Heart right ventricle (tissue), 16 donors: ENCODE measurements at regions not wholly inside any gene's neighbourhood (a gene's known extent, or its start where the extent isn't known, plus 50 kb on each side); places are given as distances from the start of the nearest gene placed in this dataset.
A peak's percentile ranks its signal among the peaks of the same experiment; 100 is the strongest.

Source experiments
- ATAC-seq, 8 donors: fragments of 200-7000 bp; cut with Tn5 transposase; one replicate each; pipeline ENCODE4 v1.9.1; 2020; ENCODE audit warnings: mild to moderate bottlenecking in 8 of 8, moderate library complexity in 8 of 8, moderate number of reproducible peaks in 1 of 8
- DNase-seq, 2 donors: peaks; one replicate each; pipeline ENCODE4 v3.0.0-alpha.2; 2020
- H3K27ac ChIP-seq, 10 donors: fragments of 200-600 bp; sonication (generic) in 2 of 10; one replicate each; pipeline versions ENCODE4 v1.5.0 to v1.8.0; 2020 to 2022; ENCODE audit warnings: mild to moderate bottlenecking in 3 of 10
- H3K27me3 ChIP-seq, 7 donors: fragments of 200-600 bp; one replicate each; pipeline ENCODE4 v1.8.0; 2021 to 2022; ENCODE audit warnings: mild to moderate bottlenecking in 2 of 7
- H3K36me3 ChIP-seq, 9 donors: fragments of 200-600 bp; sonication (generic) in 1 of 9; one replicate each; pipeline versions ENCODE4 v1.5.0 to v1.8.0; 2020 to 2022; ENCODE audit warnings: mild to moderate bottlenecking in 2 of 9
- H3K4me1 ChIP-seq, 9 donors: fragments of 200-600 bp; sonication (generic) in 1 of 9; one replicate each; pipeline versions ENCODE4 v1.5.0 to v1.8.0; 2020 to 2022; ENCODE audit warnings: mild to moderate bottlenecking in 4 of 9
- H3K4me3 ChIP-seq, 10 donors: fragments of 200-600 bp; sonication (generic) in 2 of 10; one replicate each; pipeline versions ENCODE4 v1.5.0 to v1.8.0; 2020 to 2022; ENCODE audit warnings: mild to moderate bottlenecking in 7 of 10, moderate library complexity in 2 of 10
- H3K9me3 ChIP-seq, 11 donors: fragments of 200-600 bp in 10 of 11; sonication (generic) in 2 of 11; one replicate each; pipeline versions ENCODE4 v1.5.0 to v1.8.0; 2013 to 2022; ENCODE audit warnings: mild to moderate bottlenecking in 2 of 11, control low read depth in 1 of 11, moderate library complexity in 1 of 11
- WGBS, 2 donors: extraction: QIAGEN DNeasy Blood & Tissue Kit; methylation state at CpG; one replicate each; pipeline ENCODE4 v1.1.7; 2013; ENCODE audit warnings: inconsistent platforms in 1 of 2; 5-methylcytosine and 5-hydroxymethylcytosine counted together
- intact Hi-C, 10 donors: fragments of 100-400 bp; cut with DNase I; formaldehyde crosslinking; loops; one replicate each; pipeline versions ENCODE4 v1.11.1 to v1.14.2; 2022
- TF ChIP-seq, protein P1 (sequence below), 9 donors: fragments of 200-600 bp; sonication (generic) in 2 of 9; IDR thresholded peaks; one replicate each; pipeline versions ENCODE4 v1.5.0 to v1.8.0; 2021 to 2022; ENCODE audit warnings: antibody characterized with exemption in 9 of 9, mild to moderate bottlenecking in 5 of 9, moderate library complexity in 1 of 9
- donor health status: Arrhythmogenic right ventricular cardiomyopathy.
- donor health status: ischemic (EF 13 %, LVEDD 7.1; RV severe dilation, severe dysfunction).
- donor health status: healthy with polysubstance abuse.
- donor health status: DM: no; HTN: yes; CAD: no.
- donor health status: DM: no; HTN: no; CAD: no.
- donor health status: ischemic (EF 25% LVEDD 6.9; RV normal size, moderate dysfunction).
- donor health status: ischemic (EF 25% LVEDD 5.7; RV mildly dilated, moderate dysfunction).
- donor health status: healthy.
- donor health status: DM: yes; HTN: yes; CAD: no.
- donor health status: Ischemic cardiomyopathy.
- donor health status: ischemic (EF 35%, LVEDD 5.7; RV mildly dilated, moderate dysfunction).
- donor health status: nonischemic (EF 11% LVEDD 7.7; RV severe dilation, severe dysfunction).
- donor health status: DM: yes; HTN: yes; CAD: no.
- donor health status: PGD.
- donor health status: ischemic (EF 29% LVEDD 5.4; RV normal size, mild dysfunction).
- donor health status: nonischemic (EF 23%, LVEDD 6.1; RV moderate dilation, normal function).

DNA sequence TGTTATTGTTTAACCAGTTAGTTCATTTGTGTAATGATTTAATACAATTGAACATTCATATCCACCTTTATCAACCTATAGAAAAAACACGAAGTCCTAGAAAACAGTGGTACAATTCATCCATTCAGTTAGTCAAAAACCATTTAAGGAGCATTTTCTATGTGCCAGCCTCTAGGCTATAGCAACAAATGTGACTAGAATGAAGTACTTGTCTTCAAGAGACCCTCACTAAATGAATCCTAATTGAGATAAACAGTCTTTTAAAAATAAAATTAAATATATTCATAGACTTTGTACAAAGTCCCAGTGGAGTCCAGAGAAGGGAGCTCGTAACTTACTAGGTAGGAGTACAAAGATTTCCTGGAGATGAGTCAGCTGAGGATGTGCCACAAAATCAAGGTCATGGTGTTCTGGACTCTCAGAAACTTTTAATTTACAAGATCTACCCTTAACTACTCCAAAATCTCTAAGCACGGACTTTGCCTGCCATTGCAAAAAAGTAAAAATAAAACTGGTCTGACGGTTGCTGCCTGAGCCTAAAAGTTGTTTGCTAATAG is 430.7 kb upstream of the DCN start:
- ATAC-seq (no peak), DNase-seq (no peak)
- intact Hi-C loops = no loop called here
- Histone ChIP-seq H3K4me3 (no peak overlapping the region), H3K9me3 (no peaks in the 10 kb centered on the region), H3K27me3 (no peaks in the 10 kb centered on the region), H3K4me1 (no peaks in the 10 kb centered on the region), H3K36me3 (no peaks in the 10 kb centered on the region), H3K27ac (no peak overlapping the region)
- TF ChIP-seq, protein P1, sequence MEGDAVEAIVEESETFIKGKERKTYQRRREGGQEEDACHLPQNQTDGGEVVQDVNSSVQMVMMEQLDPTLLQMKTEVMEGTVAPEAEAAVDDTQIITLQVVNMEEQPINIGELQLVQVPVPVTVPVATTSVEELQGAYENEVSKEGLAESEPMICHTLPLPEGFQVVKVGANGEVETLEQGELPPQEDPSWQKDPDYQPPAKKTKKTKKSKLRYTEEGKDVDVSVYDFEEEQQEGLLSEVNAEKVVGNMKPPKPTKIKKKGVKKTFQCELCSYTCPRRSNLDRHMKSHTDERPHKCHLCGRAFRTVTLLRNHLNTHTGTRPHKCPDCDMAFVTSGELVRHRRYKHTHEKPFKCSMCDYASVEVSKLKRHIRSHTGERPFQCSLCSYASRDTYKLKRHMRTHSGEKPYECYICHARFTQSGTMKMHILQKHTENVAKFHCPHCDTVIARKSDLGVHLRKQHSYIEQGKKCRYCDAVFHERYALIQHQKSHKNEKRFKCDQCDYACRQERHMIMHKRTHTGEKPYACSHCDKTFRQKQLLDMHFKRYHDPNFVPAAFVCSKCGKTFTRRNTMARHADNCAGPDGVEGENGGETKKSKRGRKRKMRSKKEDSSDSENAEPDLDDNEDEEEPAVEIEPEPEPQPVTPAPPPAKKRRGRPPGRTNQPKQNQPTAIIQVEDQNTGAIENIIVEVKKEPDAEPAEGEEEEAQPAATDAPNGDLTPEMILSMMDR (IDR thresholded peaks at IDR 0.05) = no peak
- WGBS, 2 donors = 81 to 86% methylated on average over 4 of the region's 4 CpGs

DNA sequence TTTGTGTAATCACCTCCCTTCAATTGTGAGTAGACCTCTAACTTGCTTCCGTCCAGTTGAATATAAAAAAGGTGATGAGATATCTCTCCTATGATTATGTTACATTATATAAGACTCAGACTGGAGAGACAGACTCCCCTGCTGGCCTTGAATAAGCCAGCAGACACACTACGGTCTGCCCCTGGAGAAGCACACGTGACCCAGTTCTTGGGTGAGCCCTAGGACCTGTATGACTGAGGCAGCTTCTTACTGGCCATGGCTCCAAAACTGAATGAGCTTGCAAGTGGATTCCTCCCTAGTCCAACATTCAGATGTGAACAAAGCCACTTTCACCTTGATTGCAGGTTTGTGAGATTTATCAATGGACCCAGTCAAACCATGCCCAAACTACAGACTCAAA is 427.9 kb upstream of the DCN start:
- TF ChIP-seq, protein P1 (IDR thresholded peaks at IDR 0.05) = no peak
- Histone ChIP-seq H3K36me3 (no peaks in the 10 kb centered on the region), H3K4me3 (no peak overlapping the region), H3K9me3 (no peaks in the 10 kb centered on the region), H3K27me3 (no peaks in the 10 kb centered on the region), H3K4me1 (peaks cover 0 to 12% (median 0%) of the 10 kb centered on the region in 9 donors), H3K27ac (no peak overlapping the region)
- WGBS, 2 donors = 95 to 97% methylated on average over 3 of the region's 3 CpGs
- DNase-seq (no peak), ATAC-seq (no peak)
- intact Hi-C loops = loop anchor here in 1 of 10 donors (2.0 kb wide), 1 partner anchor 16 kb away; no protein-coding TSS in a partner anchor

DNA sequence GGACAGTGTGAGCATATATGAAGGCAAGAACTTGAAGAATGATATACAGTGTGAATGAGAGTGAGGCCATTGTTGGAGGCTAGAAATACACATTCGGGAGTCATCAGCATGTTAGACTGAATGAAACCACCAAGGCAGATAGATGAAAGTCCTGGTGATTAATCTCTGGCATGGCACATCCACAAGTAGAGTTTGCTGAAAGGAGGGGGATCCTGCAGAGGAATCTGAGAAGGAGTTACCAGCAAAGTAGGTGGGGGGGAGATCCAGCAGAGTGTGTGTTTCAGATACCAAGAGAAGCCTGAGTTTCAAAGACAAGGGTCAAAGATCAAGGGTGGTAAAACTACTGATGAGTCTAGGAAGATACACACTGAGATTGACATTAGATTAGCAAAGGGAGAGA is 426.7 kb upstream of the DCN start:
- TF ChIP-seq, protein P1 (IDR thresholded peaks at IDR 0.05) = no peak
- Histone ChIP-seq H3K27ac (no peak overlapping the region), H3K4me1 (peaks cover 0 to 12% (median 0%) of the 10 kb centered on the region in 9 donors), H3K9me3 (no peaks in the 10 kb centered on the region), H3K27me3 (no peaks in the 10 kb centered on the region), H3K36me3 (no peaks in the 10 kb centered on the region), H3K4me3 (no peak overlapping the region)
- 88 to 94% methylated on average over 1 of the region's 1 CpG for WGBS, 2 donors
- DNase-seq (no peak), ATAC-seq (no peak)
- intact Hi-C loops = loop anchor here in 1 of 10 donors (10.0 kb wide), 1 partner anchor 526 kb away; no protein-coding TSS in a partner anchor

DNA sequence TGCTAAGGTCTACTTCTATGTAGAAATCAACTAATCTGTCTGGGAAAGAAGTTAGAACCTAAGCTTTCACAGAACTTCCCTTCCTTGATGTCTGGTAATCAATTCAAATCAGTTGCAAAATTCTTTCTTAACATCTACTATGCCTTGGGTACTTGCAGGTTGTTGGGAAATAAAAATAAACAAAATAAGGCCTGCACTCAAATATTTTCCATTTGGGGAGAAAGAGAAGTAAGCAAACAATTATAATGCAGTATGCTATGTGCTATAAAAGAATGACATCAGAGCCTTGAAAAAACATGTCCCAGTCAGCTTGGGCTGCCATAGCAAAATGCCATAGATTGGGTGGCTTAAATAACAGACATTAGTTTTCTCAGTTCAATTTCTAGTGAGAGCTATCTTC is 425.9 kb upstream of the DCN start:
- Histone ChIP-seq H3K36me3 (no peaks in the 10 kb centered on the region), H3K9me3 (no peaks in the 10 kb centered on the region), H3K4me3 (no peak overlapping the region), H3K4me1 (peaks cover 0 to 16% (median 3%) of the 10 kb centered on the region in 9 donors), H3K27ac (peak overlapping the region in 2 of 10 donors; percentile 2 to 33), H3K27me3 (no peaks in the 10 kb centered on the region)
- intact Hi-C loops = loop anchor here in 1 of 10 donors (10.0 kb wide), 1 partner anchor 526 kb away; no protein-coding TSS in a partner anchor
- no peak for DNase-seq
- TF ChIP-seq, protein P1 (IDR thresholded peaks at IDR 0.05) = no peak
- no peak for ATAC-seq
